Pons (tissue), 1 donor: ENCODE measurements at regions not wholly inside any gene's neighbourhood (a gene's known extent, or its start where the extent isn't known, plus 50 kb on each side); places are given as distances from the start of the nearest gene placed in this dataset.

Experiments
- DNase-seq: peaks from one replicate; pipeline ENCODE4 v3.0.0-alpha.2; 2016; ENCODE audit warnings: low spot score

DNA sequence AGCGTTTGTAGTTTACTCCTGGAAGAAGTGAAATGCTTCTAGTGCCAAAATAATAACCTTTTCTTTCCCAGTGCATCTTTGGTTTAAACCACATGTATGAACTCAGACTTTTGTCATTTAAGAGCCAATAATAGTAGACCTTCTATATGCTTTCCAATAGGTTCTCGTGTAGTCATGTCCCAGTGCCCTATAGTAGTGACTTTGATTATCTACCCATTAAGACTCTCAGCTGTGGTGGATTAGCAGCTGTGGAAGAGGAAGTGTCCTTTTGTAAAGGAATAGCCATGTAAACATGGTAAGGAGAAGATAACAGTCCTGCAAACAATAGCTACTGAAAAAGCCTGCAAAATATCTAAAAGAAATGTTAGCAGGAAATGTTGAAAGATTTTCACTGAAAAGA, 765.3 kb downstream of the MTRR start:
- no peak for DNase-seq

GRCh38 chr5:8641786-8642505, 773.0 kb downstream of the MTRR start:
- no peak for DNase-seq

- DNase-seq: no peak
These were observed 775.4 kb downstream of the MTRR start for GRCh38 chr5:8644377-8644776.

- no peak for DNase-seq
These were observed 778.2 kb downstream of the MTRR start for GRCh38 chr5:8647111-8647510.

- DNase-seq: peak; percentile 37
These were observed 781.2 kb downstream of the MTRR start for GRCh38 chr5:8650186-8650585.

- DNase-seq: no peak
These were observed 791.4 kb downstream of the MTRR start for GRCh38 chr5:8660133-8660893.

DNA sequence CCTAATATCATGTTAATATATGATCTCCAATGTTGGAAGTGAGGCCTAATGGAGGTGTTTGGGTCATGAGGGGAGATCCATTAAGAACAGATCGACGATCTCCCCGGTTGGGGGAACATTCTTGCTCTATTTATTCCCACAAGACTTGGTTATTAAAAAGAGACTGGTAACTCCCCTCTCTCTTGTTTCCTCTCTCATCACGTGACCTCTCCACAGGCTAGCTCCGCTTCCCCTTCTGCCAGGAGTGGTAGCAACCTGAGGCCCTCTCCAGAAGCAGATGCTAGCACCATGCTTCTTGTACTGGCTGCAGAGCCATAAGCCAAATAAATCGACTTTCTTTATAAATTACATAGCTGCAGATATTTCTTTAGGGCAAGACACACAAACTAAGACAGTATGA, 794.4 kb downstream of the MTRR start:
- no peak for DNase-seq

DNA sequence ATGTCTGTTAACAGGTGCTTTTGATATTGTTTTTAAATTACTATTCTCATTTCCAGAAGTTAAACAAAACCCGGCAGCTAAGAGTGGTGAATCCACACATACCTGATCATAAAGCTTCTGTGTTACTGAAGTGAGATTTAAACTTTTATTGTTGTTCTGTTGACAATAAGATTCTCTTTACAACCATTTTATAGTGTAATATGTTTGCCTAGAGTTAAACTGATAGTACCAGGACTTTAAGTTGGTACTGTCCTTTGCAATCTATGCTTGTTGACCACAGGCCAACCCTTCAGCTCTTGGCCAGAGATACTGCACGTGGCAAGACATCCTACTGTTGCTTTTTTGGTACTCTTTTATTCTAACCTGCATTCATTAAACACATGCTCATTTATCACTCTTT, 806.2 kb downstream of the MTRR start:
- DNase-seq: no peak

- no peak for DNase-seq
These were observed 807.7 kb downstream of the MTRR start for GRCh38 chr5:8676695-8677094.

- DNase-seq: no peak
These were observed 813.4 kb downstream of the MTRR start for GRCh38 chr5:8682381-8682780.

DNA sequence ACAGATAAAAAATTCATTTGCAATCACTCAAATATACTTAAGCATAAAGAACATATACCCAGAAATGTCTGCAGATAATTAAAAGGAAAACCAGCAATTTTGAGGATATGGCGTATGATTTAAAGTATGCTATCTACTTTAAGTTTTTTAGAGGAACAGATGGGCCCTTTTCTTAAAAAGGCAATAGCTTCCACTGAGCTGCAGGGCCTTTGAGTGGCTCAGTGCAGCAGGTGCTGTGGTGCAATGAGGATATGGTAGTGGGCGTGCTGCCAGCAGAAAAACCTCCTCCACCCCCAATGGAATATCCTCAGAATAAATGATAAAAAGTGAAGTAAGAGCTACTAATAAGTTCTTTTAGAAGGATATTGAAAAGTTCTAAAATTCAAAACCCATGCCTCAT, 814.5 kb downstream of the MTRR start:
- no peak for DNase-seq

DNA sequence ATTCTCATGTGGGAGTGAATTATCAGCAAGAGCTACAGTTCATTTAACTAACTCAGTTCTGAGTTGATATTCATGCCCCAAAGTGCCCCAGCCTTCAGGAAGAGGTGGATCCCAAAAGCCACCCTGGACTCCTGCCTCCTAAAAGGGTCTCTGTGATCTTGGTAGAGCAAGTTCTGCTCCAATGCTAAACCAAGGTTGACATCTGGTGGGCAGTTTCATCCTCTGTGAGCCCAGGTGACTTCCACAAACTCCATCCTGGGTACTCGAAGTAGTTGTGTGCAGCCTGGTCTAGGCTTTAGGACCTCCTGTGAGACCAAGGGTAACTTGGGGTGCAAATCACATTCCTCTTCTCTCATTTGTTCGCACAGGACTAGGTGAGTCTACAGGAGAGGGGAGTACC, 816.8 kb downstream of the MTRR start:
- peak; percentile 8 for DNase-seq

GRCh38 chr5:8686707-8687106, 817.8 kb downstream of the MTRR start:
- peak; percentile 3 for DNase-seq

- DNase-seq: no peak
These were observed 820.8 kb downstream of the MTRR start for GRCh38 chr5:8689773-8690172.

- DNase-seq: no peak
These were observed 822.3 kb downstream of the MTRR start for GRCh38 chr5:8691221-8691620.

- no peak for DNase-seq
These were observed 824.4 kb downstream of the MTRR start for GRCh38 chr5:8693341-8693844.

DNA sequence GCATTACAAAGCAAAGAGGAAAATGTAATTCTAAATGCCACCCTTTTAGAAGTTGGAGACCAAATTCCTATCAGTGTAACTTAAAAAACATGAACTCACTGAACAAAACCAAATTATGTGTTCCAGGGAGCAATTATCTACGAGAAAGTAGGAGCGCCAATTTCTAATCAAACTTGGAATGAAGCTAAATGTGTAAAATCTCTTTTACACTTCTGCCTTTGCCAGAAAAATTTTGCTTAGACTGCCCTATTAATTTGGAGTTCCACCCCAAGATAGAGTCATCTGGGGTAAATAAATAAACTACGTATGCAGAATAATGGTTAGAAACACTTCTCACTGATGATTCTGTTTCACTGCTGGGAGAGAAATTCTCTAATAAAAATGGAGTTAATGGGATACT, 825.6 kb downstream of the MTRR start:
- DNase-seq: no peak

DNA sequence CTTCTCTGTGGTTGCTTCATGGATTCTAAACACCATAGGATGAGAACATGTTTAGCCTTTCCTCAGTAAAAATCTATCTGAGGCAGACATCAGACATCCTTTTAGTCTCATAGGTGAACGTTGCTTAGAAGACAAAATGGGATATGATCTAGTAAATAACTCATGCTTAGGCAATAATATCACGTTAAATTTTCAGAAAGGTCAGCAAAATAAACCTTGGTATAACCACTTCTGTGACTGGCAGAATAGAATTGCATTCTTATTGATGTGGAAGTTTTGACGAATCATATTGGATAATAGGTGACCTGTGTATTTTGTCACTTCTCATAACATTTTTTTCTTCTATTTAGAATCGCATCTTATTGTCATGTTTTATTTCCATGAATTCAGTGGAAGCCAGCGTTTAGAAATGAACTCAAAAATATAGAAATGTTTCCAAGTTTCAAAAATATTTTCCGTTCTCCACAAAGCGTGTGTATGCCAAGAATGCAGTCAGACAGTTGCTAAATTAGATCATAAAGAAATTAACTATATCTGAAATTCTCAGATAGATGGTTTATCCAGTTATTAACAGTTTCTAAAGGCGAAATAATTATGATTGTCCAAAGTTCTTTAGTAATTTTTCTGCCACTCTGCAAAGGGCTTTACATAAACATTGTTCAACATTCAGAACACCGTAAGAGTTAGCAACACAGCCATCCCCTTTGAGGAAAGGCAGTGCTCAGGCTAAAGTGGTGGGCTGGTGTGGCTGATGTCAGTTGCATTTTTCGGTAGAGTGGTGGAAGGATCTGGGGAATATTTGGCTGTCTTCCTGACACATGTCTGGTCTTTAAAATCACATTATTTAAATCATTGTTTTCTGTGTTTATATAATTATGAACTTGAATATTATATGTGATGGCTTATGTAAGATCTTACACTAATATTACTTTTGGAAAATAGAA, 827.2 kb downstream of the MTRR start:
- no peak for DNase-seq

DNA sequence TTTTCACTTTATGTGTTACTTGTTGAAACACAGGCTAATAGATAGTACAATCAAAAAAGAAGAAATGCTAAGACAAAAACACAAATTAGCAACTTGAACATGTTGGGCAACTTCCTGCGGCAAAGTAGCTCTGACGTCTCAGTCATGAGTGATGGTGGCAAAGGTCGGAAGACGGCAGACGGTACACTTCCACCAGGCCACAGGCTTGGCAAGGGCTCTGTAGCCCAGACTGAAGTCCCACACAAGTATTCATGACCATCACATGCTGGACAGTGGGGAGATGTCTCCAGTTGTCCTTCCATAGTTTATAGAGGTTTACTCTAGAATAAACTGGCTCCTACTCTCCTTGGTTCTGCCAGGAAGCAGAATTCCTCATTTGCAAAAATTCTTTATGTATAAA, 831.3 kb downstream of the MTRR start:
- no peak for DNase-seq

- no peak for DNase-seq
These were observed 831.7 kb downstream of the MTRR start for GRCh38 chr5:8700671-8701070.

DNA sequence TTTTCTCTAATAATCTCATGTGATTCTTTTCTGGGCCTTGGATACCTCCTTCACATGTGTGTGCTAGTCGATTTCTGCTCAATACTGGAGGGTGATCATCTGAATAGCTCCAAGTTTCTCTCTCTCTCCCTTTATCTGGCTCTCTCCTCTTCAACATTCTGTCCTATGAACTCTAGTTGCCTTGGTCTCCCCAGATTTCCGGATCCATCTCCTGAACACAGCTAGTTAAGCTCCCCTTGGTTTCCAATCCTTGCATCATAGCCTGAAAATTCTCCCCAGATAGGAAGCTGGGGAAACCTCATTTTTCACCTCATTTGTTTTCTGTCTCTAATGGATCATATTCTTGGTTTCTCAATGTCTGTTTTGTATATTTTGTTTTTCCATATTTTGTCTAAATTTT, 832.3 kb downstream of the MTRR start:
- DNase-seq: no peak

DNA sequence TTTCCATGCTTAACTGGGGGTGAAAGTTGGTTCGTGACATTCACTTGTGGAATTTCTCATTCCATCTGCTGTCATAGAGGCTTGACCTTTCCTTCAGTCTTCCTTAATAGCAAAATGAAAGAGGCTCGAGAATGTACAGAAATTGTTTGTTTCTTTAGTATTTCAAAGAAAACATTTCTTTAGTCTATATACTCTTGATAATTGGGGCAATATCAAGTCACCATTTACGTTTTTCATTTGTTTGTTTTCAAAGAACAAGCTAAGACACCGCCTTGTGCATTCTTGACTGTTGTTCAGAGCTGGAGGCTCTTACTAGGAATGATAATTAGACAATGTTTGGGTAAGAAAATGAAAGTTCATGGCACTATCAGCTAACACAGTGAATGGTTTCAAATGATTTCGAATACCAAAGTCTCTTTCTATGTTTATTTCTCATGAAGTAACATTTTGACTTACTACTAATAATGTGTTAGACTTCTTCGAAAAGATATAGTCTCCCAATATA, 835.4 kb downstream of the SEMA5A start:
- DNase-seq: no peak
